ENCODE measurements at regions not wholly inside any gene's neighbourhood (a gene's known extent, or its start where the extent isn't known, plus 50 kb on each side); places are given as distances from the start of the nearest gene placed in this dataset.
"Not testable (repeated sequence)": the region's sequence is repeated elsewhere in the genome, so short reads cannot be mapped to it uniquely, and the experiment has no call there.

DNA sequence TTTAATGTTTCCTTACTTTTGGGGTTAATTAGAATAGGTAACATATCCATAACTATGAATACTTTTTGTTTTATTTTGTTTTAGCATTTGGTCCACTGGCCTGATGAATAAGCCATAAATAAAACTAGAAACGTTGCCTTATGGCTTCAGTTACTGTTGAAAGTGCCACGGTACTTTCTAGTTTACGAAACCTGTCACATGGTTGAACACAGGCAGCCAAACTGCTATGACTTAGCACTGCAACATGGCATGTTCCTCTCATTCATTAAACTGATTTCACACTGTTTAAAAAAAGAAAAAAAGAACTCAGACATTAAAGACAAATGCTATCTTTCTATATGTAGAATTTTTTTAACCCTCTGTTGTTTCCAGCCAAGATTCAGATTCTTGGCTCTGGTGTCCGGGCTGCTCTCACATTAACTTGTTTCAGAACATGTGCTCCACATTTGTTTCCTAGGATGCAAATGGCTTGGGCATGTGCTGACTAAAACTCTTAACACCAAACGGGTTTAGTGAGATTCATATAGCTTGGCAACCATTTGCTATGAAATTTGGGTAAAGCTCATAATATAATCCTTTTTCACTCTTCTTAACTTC, 323.9 kb upstream of the RND3 start:
- Mint-ChIP-seq H3K27me3 (no peaks in the 10 kb centered on the region), H3K9me3 (no peaks in the 10 kb centered on the region), H3K27ac (no peak overlapping the region), H3K36me3 (ENCODE audit: low read depth) (no peaks in the 10 kb centered on the region), H3K4me3 (no peak overlapping the region), H3K4me1 (ENCODE audit: low read depth) (no peaks in the 10 kb centered on the region)
- intact Hi-C loops (cut with micrococcal nuclease): no loop called here

DNA sequence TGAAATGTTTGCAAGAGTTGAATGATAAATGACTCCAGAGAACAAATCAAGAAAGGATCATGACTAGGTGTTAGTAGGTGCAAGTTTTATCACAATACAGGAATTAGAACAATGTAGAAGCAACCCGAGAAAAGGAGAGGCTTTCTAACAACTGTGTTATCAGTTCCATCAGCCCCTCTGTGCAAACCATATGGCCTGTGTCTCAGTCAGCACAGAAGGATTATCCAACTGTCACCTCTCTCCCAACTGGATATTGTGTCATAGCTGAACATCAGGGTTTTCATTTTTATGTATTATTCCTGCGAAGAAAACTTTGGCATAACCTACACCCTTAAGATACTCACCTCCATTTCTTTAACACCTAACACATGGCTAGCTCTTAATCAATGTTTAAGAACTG, 321.6 kb upstream of the RND3 start:
- Mint-ChIP-seq H3K27me3 (no peaks in the 10 kb centered on the region), H3K9me3 (peaks cover 9% of the 10 kb centered on the region), H3K36me3 (ENCODE audit: low read depth) (no peaks in the 10 kb centered on the region), H3K4me3 (no peak overlapping the region), H3K27ac (no peak overlapping the region), H3K4me1 (ENCODE audit: low read depth) (no peaks in the 10 kb centered on the region)
- intact Hi-C loops (cut with micrococcal nuclease): no loop called here

DNA sequence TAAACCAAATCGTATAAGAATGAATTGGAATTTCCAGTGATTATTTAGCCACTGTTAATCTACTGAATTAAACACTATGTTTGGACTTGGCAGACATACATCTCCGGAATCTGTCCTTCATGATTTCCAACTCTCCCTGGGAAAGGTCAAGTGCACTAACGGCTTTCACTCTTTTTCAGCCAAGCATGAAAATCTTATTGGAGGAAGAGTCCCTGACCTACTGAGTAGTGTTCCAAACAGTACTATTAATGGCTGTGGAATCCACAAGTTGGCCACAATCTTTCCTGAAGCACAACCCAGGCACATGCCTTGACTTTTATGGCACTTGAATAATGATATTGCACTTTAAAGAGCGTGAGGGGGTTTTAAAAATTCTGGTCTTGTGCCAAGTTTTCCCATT, 318.9 kb upstream of the RND3 start:
- intact Hi-C loops (cut with micrococcal nuclease): no loop called here
- H3K4me3 Mint-ChIP-seq: no peak overlapping the region

DNA sequence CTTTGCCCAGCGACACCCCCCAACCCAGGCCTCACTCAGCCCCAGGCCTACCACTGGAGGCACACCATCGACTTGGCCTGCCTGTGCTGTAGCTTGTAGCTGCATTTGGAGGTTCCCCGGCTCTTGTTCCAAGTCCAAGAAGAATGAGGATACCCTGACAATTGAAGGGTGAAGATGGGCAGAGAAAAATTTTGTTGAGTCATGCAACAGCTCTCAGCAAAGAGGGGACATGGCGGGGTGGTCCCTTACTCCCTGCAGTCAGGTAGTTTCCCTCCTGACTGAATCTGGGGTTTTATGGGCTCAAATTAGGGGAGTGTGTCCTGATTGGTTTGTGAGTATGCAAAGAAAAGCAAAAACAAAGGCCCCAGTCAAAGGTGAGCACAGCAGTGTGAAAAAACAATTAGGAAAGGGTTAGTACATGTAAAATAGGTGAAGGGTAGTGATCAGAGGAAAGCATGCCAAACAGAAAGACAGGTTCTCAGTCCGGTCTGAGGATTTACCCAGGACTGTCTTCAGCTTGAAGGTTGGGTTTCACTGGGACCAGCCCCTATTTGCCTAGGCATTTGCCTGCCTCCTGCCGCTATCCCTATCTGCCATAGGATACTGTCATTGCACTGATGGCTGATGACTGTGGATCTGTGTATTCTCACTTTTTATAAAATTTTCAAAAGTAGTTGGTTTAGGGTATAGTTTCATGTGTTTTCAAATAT, 316.4 kb upstream of the RND3 start:
- H3K27me3 Mint-ChIP-seq: no peaks in the 10 kb centered on the region
- no peak overlapping the region for H3K27ac Mint-ChIP-seq
- H3K36me3 Mint-ChIP-seq (ENCODE audit: low read depth): no peaks in the 10 kb centered on the region
- H3K9me3 Mint-ChIP-seq: peaks cover 24% of the 10 kb centered on the region
- no peaks in the 10 kb centered on the region for H3K4me1 Mint-ChIP-seq (ENCODE audit: low read depth)
- intact Hi-C loops (cut with micrococcal nuclease): no loop called here
- no peak overlapping the region for H3K4me3 Mint-ChIP-seq

More for the DNA sequence above, 318.9 kb upstream of the RND3 start:
- Mint-ChIP-seq H3K4me1 (ENCODE audit: low read depth) (no peaks in the 10 kb centered on the region), H3K9me3 (peaks cover 18% of the 10 kb centered on the region), H3K36me3 (ENCODE audit: low read depth) (no peaks in the 10 kb centered on the region), H3K27ac (no peak overlapping the region), H3K27me3 (no peaks in the 10 kb centered on the region)

DNA sequence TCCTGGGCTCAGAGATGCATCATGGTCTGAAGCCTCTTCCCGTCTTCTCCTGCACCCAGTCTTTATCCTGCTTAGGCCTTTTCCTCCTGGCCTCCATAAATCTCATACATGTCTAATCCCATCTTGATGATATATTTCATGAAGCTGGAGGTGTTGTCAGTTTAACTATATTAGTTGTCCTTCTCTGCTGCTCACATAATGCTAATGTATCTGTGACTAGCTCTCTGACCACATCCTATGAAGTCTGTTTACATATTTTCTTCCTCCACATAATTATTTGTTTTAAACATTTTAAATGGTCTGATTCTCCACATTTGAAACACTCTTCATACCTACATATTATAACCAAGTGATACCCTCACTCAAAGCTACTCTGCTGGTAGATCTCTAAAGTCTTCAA, 315.2 kb upstream of the RND3 start:
- H3K4me3 Mint-ChIP-seq: no peak overlapping the region
- peaks cover 24% of the 10 kb centered on the region for H3K9me3 Mint-ChIP-seq
- H3K36me3 Mint-ChIP-seq (ENCODE audit: low read depth): no peaks in the 10 kb centered on the region
- intact Hi-C loops (cut with micrococcal nuclease): no loop called here
- no peaks in the 10 kb centered on the region for H3K4me1 Mint-ChIP-seq (ENCODE audit: low read depth)
- no peaks in the 10 kb centered on the region for H3K27me3 Mint-ChIP-seq
- H3K27ac Mint-ChIP-seq: no peak overlapping the region

DNA sequence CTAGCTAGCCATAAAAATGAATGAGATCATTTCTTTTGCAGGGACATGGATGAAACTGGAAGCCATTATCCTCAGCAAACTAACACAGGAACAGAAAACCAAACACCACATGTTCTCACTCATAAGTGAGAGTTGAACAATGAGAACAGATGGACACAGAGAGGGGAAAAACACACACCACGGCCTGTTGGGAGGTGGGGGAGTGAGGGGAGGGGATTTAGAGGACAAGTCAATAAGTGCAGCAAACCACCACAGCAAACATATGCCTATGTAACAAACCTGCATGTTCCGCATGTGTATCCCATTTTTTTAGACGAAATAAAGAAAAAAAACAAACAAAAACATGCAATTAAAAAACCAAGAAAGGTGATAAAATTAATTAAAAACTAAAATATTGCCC, 308.8 kb upstream of the RND3 start:
- H3K4me3 Mint-ChIP-seq; H3K36me3 Mint-ChIP-seq (ENCODE audit: low read depth); H3K27me3 Mint-ChIP-seq; H3K27ac Mint-ChIP-seq; intact Hi-C loops (cut with micrococcal nuclease); H3K4me1 Mint-ChIP-seq (ENCODE audit: low read depth): not testable (repeated sequence)
- peaks cover 26% of the 10 kb centered on the region for H3K9me3 Mint-ChIP-seq

DNA sequence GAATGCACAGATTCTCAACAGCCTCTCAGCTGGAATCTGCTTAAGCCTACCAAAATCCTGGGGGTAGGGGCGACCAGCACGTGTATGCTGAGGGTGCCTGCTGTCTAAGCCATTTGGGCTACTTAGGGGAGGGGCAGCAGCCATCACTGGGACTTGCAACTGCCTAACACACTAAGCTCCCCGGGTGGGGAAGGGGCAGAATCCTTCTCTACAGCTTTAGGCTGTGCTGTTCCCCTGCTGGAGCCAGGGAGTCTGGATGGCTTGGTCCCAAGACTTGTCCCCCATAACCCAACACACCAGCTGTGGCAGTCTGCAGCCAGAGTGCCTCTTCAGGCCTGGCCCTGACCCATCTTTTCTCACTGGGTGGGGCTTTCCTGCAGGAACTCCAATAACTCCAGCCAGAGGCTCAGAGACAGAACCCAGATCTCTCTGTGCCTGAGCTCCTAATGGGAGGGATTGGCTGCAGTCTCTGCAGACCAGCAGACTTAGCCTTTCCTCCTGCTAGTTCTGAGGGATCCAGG, 305.4 kb upstream of the RND3 start:
- Mint-ChIP-seq H3K4me3 (no peak overlapping the region), H3K9me3 (peaks cover 21% of the 10 kb centered on the region), H3K36me3 (ENCODE audit: low read depth) (no peaks in the 10 kb centered on the region), H3K27ac (no peak overlapping the region), H3K27me3 (no peaks in the 10 kb centered on the region), H3K4me1 (ENCODE audit: low read depth) (no peaks in the 10 kb centered on the region)
- intact Hi-C loops (cut with micrococcal nuclease): no loop called here

DNA sequence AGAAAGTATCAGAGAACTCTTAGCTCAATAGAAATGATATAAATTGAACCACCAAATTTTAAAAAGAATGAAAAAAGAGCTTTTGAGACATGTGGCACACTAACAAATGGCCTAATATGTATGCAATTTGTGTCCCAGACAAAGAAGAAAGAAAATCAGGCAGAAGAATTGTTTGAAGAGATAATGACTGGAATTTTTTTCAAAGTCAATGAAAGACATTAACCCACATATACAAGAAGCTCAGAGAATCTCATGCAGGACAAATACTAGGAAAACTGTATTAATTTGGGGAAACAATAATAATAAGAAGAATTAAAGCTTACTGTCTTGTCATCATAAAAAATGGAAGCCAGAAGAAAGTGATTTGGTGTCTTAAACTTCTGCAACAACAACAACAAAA, 304.1 kb upstream of the RND3 start:
- H3K4me3 Mint-ChIP-seq: no peak overlapping the region
- peaks cover 21% of the 10 kb centered on the region for H3K9me3 Mint-ChIP-seq
- no peak overlapping the region for H3K27ac Mint-ChIP-seq
- no peaks in the 10 kb centered on the region for H3K27me3 Mint-ChIP-seq
- H3K4me1 Mint-ChIP-seq (ENCODE audit: low read depth): no peaks in the 10 kb centered on the region
- H3K36me3 Mint-ChIP-seq (ENCODE audit: low read depth): no peaks in the 10 kb centered on the region
- intact Hi-C loops (cut with micrococcal nuclease): no loop called here

DNA sequence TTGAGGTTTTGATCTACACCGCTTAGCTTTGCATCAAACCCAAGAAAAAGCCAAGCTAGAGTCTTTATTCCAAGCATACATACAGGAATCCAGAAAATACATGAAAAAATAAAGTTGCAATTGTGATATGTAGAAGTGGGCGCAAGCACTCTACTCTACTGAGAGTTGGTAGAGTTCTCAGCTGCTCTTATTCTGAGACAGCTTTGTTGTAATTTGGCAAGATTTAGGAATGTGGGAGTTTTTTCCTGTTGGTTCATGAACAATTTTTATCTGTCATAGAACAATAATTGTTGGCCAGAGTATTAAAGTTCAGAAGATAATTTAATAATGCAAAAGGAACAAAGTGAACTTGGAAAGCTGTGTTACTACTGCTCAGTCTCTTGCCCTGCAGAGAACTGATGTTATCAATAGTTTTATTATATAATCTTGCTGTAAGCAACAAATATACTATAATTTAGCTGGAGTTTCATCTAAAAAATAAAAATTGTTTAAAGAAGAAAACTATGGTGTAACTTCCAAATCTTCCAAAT, 302.0 kb upstream of the RND3 start:
- Mint-ChIP-seq H3K27me3 (no peaks in the 10 kb centered on the region), H3K36me3 (ENCODE audit: low read depth) (no peaks in the 10 kb centered on the region), H3K9me3 (peaks cover 21% of the 10 kb centered on the region), H3K4me3 (no peak overlapping the region), H3K27ac (no peak overlapping the region), H3K4me1 (ENCODE audit: low read depth) (no peaks in the 10 kb centered on the region)
- intact Hi-C loops (cut with micrococcal nuclease): no loop called here

DNA sequence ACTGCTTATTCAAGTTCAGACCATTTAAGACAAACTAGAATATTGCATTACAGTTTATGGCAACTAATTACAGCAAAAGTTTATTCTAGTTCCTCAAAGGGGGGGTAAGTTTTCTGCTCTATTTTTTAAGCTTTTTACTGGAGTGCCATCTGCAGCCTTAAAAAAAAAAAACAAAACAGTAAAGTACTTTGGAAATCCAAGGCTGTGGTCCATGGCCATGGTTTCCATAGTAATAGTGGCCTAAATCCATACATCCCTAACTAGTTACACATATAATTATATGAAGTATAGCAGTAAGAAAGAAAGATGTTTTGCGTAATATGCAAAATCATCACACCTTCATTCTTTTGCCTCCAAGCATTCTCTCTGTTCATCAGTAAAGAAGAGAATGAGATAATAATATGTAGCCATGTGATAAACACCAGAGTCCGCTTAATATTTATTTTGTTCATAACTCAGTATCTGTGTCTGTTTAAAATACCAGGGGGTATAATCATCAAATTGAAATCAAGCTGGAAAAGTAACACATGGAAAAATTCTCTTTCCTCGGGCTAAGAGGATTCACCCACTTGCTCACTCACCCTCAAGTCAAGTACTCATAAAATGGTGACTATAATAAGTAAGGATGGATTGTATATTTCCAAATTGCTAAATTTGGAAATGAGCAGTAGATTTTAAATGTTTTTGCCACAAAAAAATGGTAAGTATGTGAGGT, 301.1 kb upstream of the RND3 start:
- Mint-ChIP-seq H3K4me1 (ENCODE audit: low read depth) (no peaks in the 10 kb centered on the region), H3K27ac (no peak overlapping the region), H3K36me3 (ENCODE audit: low read depth) (no peaks in the 10 kb centered on the region), H3K27me3 (no peaks in the 10 kb centered on the region), H3K4me3 (no peak overlapping the region), H3K9me3 (peaks cover 27% of the 10 kb centered on the region)
- intact Hi-C loops (cut with micrococcal nuclease): no loop called here

DNA sequence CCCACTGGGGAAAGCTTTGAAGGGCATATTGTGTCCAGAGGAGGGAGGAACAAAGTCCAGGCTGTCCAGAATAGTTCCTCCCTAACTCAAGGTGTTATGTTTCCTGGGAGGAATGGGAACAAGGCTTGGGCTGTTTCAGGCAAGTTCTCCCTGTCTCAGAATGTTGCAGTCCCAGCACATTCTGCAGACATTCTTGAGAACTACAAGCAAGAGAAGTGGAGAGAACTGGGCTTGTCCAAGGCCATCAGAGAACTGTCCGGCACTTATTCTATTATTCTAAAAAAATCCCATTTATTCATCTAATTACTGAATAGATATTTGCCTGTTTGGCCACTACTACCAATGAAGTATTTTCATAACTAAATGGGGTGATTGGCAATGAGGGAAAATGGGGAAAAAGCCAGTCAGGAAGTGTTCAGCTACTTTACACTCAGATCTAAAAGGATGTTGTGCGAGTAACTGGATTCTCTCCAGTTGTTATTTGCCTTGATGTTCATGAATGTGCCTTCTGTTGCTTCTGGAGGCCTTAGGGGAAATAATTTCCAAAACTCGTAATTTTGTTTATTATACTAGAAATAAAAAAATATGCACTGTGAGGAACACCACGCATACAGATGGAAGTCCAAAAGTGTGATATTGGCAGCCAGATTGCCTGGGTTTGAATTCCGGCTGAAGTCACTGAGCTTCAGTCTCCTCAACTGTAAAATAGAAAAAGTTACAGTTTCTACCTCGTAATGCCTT, 300.1 kb upstream of the RND3 start:
- H3K36me3 Mint-ChIP-seq (ENCODE audit: low read depth): no peaks in the 10 kb centered on the region
- H3K27me3 Mint-ChIP-seq: no peaks in the 10 kb centered on the region
- intact Hi-C loops (cut with micrococcal nuclease): no loop called here
- no peak overlapping the region for H3K4me3 Mint-ChIP-seq
- H3K27ac Mint-ChIP-seq: no peak overlapping the region
- H3K9me3 Mint-ChIP-seq: peaks cover 17% of the 10 kb centered on the region
- no peaks in the 10 kb centered on the region for H3K4me1 Mint-ChIP-seq (ENCODE audit: low read depth)

DNA sequence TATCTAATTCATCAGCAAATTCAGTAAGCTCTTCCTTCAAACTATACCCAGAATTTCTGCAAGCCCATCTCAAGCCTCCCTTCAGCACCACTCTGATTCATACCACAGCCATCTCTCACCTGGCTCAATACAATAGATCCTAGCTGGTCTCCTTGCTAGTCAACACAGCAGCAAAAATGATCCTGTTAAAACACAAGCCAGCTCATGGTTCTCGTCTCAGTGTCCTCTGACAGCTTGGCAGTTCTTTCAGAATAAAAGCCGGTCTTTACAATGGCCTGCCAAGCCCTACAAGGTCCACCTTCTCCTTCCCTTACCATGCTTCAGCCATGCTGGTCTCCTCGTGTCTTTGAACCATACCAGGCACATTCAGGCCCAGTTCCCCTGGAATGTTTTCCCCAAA, 296.9 kb upstream of the RND3 start:
- intact Hi-C loops (cut with micrococcal nuclease): no loop called here
- H3K4me3 Mint-ChIP-seq: no peak overlapping the region
- no peak overlapping the region for H3K27ac Mint-ChIP-seq

DNA sequence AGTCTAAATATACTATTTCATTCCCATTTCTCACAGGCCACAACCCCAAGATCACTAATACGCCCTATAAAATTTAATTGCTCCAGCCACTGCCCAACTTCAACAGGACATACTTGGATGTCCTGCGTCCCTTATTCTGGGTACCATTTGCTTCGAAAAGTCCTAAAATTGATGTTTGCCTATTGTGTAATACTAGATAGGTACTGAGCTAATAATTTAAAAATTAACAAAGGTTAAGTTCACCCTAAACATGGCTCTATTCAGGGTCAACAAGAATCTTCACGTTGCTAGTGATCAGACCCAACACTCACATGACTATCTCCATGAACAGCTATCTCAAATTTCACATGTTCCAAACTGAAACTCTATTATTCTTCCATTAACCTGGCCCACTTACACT, 296.4 kb upstream of the RND3 start:
- H3K36me3 Mint-ChIP-seq (ENCODE audit: low read depth): no peaks in the 10 kb centered on the region
- no peak overlapping the region for H3K27ac Mint-ChIP-seq
- intact Hi-C loops (cut with micrococcal nuclease): no loop called here
- no peaks in the 10 kb centered on the region for H3K4me1 Mint-ChIP-seq (ENCODE audit: low read depth)
- H3K9me3 Mint-ChIP-seq: peaks cover 6% of the 10 kb centered on the region
- H3K27me3 Mint-ChIP-seq: no peaks in the 10 kb centered on the region
- H3K4me3 Mint-ChIP-seq: no peak overlapping the region

More for the DNA sequence above, 296.9 kb upstream of the RND3 start:
- Mint-ChIP-seq H3K9me3 (peaks cover 6% of the 10 kb centered on the region), H3K36me3 (ENCODE audit: low read depth) (no peaks in the 10 kb centered on the region), H3K4me1 (ENCODE audit: low read depth) (no peaks in the 10 kb centered on the region), H3K27me3 (no peaks in the 10 kb centered on the region)

DNA sequence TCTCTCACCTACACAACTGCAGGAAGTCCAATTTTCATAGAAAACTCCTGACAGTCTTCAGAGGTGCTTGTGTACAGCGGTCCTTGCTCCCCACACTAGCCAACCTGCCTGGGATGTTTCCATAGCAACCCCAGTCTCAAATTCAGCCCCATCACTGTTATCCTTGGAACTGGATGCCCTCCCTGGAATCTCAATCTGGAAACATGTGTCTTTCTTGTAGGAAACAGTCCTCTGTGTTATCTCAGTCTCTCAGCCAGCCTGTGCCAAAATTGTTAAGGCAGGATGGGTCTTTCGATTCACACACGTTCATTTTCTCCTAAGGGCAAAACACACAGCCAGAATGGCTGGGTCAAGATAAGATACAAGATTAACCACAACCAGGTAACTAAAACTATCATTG, 295.5 kb upstream of the RND3 start:
- intact Hi-C loops (cut with micrococcal nuclease): no loop called here
- H3K27ac Mint-ChIP-seq: no peak overlapping the region
- no peaks in the 10 kb centered on the region for H3K36me3 Mint-ChIP-seq (ENCODE audit: low read depth)
- no peaks in the 10 kb centered on the region for H3K4me1 Mint-ChIP-seq (ENCODE audit: low read depth)
- peaks cover 6% of the 10 kb centered on the region for H3K9me3 Mint-ChIP-seq
- no peaks in the 10 kb centered on the region for H3K27me3 Mint-ChIP-seq
- no peak overlapping the region for H3K4me3 Mint-ChIP-seq
